ENCODE measurements at regions not wholly inside any gene's neighbourhood (a gene's known extent, or its start where the extent isn't known, plus 50 kb on each side); places are given as distances from the start of the nearest gene placed in this dataset.

GRCh38 chr3:74891312-74891711 lies 276.9 kb upstream of the CNTN3 start:
- TF ChIP-seq EZH2 (IDR thresholded peaks at IDR 0.05) (no peak), YY1 (IDR thresholded peaks at IDR 0.05; ENCODE audit: extremely low read depth, insufficient replicate concordance, low read depth, low read length) (no peak), POLR2A (IDR thresholded peaks at IDR 0.05; ENCODE audit: borderline replicate concordance, extremely low read depth, insufficient read depth, insufficient read length) (no peak), ZNF274 (IDR thresholded peaks at IDR 0.05; ENCODE audit: low read depth, low read length) (no peak), CEBPB (IDR thresholded peaks at IDR 0.05; ENCODE audit: low read depth) (no peak), RAD21 (IDR thresholded peaks at IDR 0.05; ENCODE audit: low read depth) (no peak), JUND (IDR thresholded peaks at IDR 0.05) (no peak), EZH2phosphoT487 (IDR thresholded peaks at IDR 0.05; ENCODE audit: borderline replicate concordance) (no peak), POLR2AphosphoS5 (IDR thresholded peaks at IDR 0.05; ENCODE audit: low read depth, low read length) (no peak), SP1 (IDR thresholded peaks at IDR 0.05; ENCODE audit: low read depth) (no peak), SRF (IDR thresholded peaks at IDR 0.05; ENCODE audit: low read depth) (no peak)
- TF ChIP-seq, protein P1, sequence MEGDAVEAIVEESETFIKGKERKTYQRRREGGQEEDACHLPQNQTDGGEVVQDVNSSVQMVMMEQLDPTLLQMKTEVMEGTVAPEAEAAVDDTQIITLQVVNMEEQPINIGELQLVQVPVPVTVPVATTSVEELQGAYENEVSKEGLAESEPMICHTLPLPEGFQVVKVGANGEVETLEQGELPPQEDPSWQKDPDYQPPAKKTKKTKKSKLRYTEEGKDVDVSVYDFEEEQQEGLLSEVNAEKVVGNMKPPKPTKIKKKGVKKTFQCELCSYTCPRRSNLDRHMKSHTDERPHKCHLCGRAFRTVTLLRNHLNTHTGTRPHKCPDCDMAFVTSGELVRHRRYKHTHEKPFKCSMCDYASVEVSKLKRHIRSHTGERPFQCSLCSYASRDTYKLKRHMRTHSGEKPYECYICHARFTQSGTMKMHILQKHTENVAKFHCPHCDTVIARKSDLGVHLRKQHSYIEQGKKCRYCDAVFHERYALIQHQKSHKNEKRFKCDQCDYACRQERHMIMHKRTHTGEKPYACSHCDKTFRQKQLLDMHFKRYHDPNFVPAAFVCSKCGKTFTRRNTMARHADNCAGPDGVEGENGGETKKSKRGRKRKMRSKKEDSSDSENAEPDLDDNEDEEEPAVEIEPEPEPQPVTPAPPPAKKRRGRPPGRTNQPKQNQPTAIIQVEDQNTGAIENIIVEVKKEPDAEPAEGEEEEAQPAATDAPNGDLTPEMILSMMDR (IDR thresholded peaks at IDR 0.05 in 2 of 3, conservative IDR thresholded peaks at IDR 0.05 in 1 of 3; ENCODE audit: borderline replicate concordance in 1 of 3, insufficient read depth in 1 of 3, low read depth in 2 of 3, low read length in 2 of 3) = no peak

Measured in HCT116 (cell line).